SK-N-SH treated with all-trans-retinoic acid at 6 μM for 48 hours (cell line): ENCODE measurements at regions not wholly inside any gene's neighbourhood (a gene's known extent, or its start where the extent isn't known, plus 50 kb on each side); places are given as distances from the start of the nearest gene placed in this dataset.

ENCODE experiments used
- CREB5 ChIP-seq: fragments of 250-450 bp; sonication (Bioruptor Pico); IDR thresholded peaks from 2 replicates; pipeline ENCODE4 v1.5.1; 2020; ENCODE audit warnings: low read depth, mild to moderate bottlenecking, moderate library complexity
- ESRRG ChIP-seq: fragments of 250-450 bp; sonication (Bioruptor Pico); IDR thresholded peaks from 2 replicates; pipeline ENCODE4 v1.6.1; 2021; ENCODE audit warnings: mild to moderate bottlenecking
- SNAI2 ChIP-seq: fragments of 250-450 bp; sonication (Bioruptor Pico); IDR thresholded peaks from 2 replicates; pipeline ENCODE4 v1.5.0; 2020; ENCODE audit warnings: mild to moderate bottlenecking, moderate library complexity
- ZFP30 ChIP-seq: fragments of 450-650 bp; formaldehyde crosslinking; IDR thresholded peaks from 2 replicates; pipeline ENCODE4 v1.5.0; 2022; ENCODE audit warnings: mild to moderate bottlenecking, moderate library complexity
- ZNF8 ChIP-seq: fragments of 450-650 bp; formaldehyde crosslinking; IDR thresholded peaks from 2 replicates; pipeline ENCODE4 v1.5.0; 2020; ENCODE audit warnings: mild to moderate bottlenecking, moderate library complexity
- TF ChIP-seq, protein P1 (sequence below): fragments of 250-450 bp; sonication (Bioruptor Pico); IDR thresholded peaks from 2 replicates; pipeline ENCODE4 v1.8.0; 2020; ENCODE audit warnings: mild to moderate bottlenecking, moderate library complexity, borderline replicate concordance

DNA sequence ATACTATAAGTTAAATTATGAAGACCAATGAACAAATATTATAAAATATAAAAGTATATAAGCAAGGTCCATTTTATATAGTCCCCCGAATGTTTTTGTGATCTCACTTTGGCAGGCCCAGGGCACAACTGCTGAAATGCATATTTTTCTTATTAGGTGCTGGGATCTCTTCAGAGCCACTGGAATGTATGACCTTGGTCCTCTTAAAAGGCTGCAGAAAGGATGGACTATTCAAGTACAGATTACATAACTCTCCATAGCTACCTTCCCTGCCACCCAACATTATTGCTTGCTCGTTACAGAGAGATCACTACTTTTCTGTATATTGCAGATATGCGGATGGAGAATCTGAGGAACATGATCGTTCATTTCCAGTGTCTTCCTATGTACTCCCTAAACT is 925.6 kb upstream of the CELF4 start:
- no peak for TF ChIP-seq SNAI2 (CRISPR knock-in tag)
- TF ChIP-seq ESRRG (CRISPR knock-in tag): no peak
- no peak for TF ChIP-seq ZNF8 (CRISPR knock-in tag)
- TF ChIP-seq, protein P1, sequence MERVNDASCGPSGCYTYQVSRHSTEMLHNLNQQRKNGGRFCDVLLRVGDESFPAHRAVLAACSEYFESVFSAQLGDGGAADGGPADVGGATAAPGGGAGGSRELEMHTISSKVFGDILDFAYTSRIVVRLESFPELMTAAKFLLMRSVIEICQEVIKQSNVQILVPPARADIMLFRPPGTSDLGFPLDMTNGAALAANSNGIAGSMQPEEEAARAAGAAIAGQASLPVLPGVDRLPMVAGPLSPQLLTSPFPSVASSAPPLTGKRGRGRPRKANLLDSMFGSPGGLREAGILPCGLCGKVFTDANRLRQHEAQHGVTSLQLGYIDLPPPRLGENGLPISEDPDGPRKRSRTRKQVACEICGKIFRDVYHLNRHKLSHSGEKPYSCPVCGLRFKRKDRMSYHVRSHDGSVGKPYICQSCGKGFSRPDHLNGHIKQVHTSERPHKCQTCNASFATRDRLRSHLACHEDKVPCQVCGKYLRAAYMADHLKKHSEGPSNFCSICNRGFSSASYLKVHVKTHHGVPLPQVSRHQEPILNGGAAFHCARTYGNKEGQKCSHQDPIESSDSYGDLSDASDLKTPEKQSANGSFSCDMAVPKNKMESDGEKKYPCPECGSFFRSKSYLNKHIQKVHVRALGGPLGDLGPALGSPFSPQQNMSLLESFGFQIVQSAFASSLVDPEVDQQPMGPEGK: no peak
- TF ChIP-seq ZFP30: no peak
- no peak for TF ChIP-seq CREB5 (CRISPR knock-in tag)
